ENCODE measurements at regions not wholly inside any gene's neighbourhood (a gene's known extent, or its start where the extent isn't known, plus 50 kb on each side); places are given as distances from the start of the nearest gene placed in this dataset.

DNA sequence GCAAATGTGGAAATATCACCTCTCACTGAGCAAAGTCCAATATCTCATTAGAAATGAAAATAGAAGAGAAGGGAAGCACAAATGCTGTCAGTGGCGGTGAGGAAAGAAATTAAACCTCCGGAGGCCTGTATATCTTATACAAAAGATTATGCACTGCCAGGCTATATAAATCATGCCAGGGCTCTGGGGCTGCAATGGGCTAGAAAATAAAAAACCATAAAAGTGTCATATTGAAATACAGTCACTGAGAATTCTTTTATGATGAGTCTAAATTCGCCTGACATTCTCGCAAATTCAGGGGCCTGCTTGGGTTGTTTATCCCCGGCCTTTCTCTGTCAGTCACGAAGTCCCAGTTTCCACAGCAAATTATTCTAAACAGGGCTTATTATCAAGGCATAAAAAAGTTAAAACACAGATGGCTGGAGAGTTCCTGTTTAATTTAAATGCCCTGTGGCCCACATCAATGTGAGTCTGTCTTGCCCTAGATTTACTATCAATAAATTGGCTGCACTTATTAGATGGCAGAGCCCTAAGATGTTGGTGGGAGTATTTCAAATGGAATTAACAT is 193.8 kb downstream of the SNX10 start:
- no peak for TF ChIP-seq POLR2A (IDR thresholded peaks at IDR 0.05; ENCODE audit: low read length)
- no peak for TF ChIP-seq GATA1 (IDR thresholded peaks at IDR 0.05; ENCODE audit: low read depth, low read length)
